ENCODE measurements at regions not wholly inside any gene's neighbourhood (a gene's known extent, or its start where the extent isn't known, plus 50 kb on each side); places are given as distances from the start of the nearest gene placed in this dataset.
"Not testable (repeated sequence)": the region's sequence is repeated elsewhere in the genome, so short reads cannot be mapped to it uniquely, and the experiment has no call there.

GRCh38 chr1:234918181-234918841 is 210.3 kb downstream of the TOMM20 start:
- DNase-seq (ENCODE audit: low read depth): no peak

- no peak for DNase-seq (ENCODE audit: low read depth)
Measured at GRCh38 chr1:234917495-234918180, 211.0 kb downstream of the TOMM20 start.

- no peak for DNase-seq (ENCODE audit: low read depth)
Measured at GRCh38 chr1:234916840-234917239, 211.8 kb downstream of the TOMM20 start.

GRCh38 chr1:234915924-234916675 is 212.5 kb downstream of the TOMM20 start:
- no peak for DNase-seq (ENCODE audit: low read depth)

GRCh38 chr1:234914606-234915290 is 213.9 kb downstream of the TOMM20 start:
- no peak for DNase-seq (ENCODE audit: low read depth)

GRCh38 chr1:234913771-234914170 is 214.9 kb downstream of the TOMM20 start:
- no peak for DNase-seq (ENCODE audit: low read depth)

- no peak for DNase-seq (ENCODE audit: low read depth)
Measured at GRCh38 chr1:234913278-234913649, 215.4 kb downstream of the TOMM20 start.

GRCh38 chr1:234912548-234913277 is 215.9 kb downstream of the TOMM20 start:
- no peak for DNase-seq (ENCODE audit: low read depth)

- DNase-seq (ENCODE audit: low read depth): no peak
Measured at GRCh38 chr1:234911787-234912186, 216.8 kb downstream of the TOMM20 start.

GRCh38 chr1:234911136-234911535 is 217.5 kb downstream of the TOMM20 start:
- not testable (repeated sequence) for DNase-seq (ENCODE audit: low read depth)

GRCh38 chr1:234909851-234910250 is 218.8 kb downstream of the TOMM20 start:
- no peak for DNase-seq (ENCODE audit: low read depth)

GRCh38 chr1:234909307-234909810 is 219.3 kb downstream of the TOMM20 start:
- DNase-seq (ENCODE audit: low read depth): no peak

- no peak for DNase-seq (ENCODE audit: low read depth)
Measured at GRCh38 chr1:234908571-234908970, 220.1 kb downstream of the TOMM20 start.

GRCh38 chr1:234907940-234908405 is 220.7 kb downstream of the TOMM20 start:
- DNase-seq (ENCODE audit: low read depth): no peak

GRCh38 chr1:234907208-234907939 is 221.3 kb downstream of the TOMM20 start:
- no peak for DNase-seq (ENCODE audit: low read depth)

GRCh38 chr1:234906654-234907053 is 222.0 kb downstream of the TOMM20 start:
- no peak for DNase-seq (ENCODE audit: low read depth)

GRCh38 chr1:234902774-234903547 is 225.7 kb downstream of the TOMM20 start:
- no peak for DNase-seq (ENCODE audit: low read depth)

- DNase-seq (ENCODE audit: low read depth): no peak
Measured at GRCh38 chr1:234901491-234902049, 227.1 kb downstream of the TOMM20 start.

- DNase-seq (ENCODE audit: low read depth): no peak
Measured at GRCh38 chr1:234900595-234900994, 228.0 kb downstream of the TOMM20 start.

- no peak for DNase-seq (ENCODE audit: low read depth)
Measured at GRCh38 chr1:234899730-234900072, 228.9 kb downstream of the TOMM20 start.

All from stimulated activated CD8-positive, alpha-beta memory T cell treated with anti-CD3 and anti-CD28 coated beads, Interleukin-12 subunit alpha, Interleukin-12 subunit beta, amount 100 ng/mL, for 4 hours (primary cell).